Fibroblast of the aortic adventitia (primary cell): ENCODE measurements at regions not wholly inside any gene's neighbourhood (a gene's known extent, or its start where the extent isn't known, plus 50 kb on each side); places are given as distances from the start of the nearest gene placed in this dataset.

ENCODE experiments used
- DNase-seq: peaks from one replicate; pipeline ENCODE4 v3.0.0-alpha.2; 2010; ENCODE audit warnings: low read depth
- H3K4me3 ChIP-seq: 2 replicates; pipeline ENCODE4 v1.5.1; 2011; ENCODE audit warnings: low read depth, mild to moderate bottlenecking, control low read depth, low read length, moderate library complexity
- CTCF ChIP-seq: IDR thresholded peaks from 2 replicates; pipeline ENCODE4 v1.5.1; 2011; ENCODE audit warnings: mild to moderate bottlenecking, low read length, control low read depth, inconsistent platforms; ENCODE audit not compliant: insufficient read depth

- DNase-seq, result no peak
- TF ChIP-seq CTCF, result no peak
- no peak overlapping the region for H3K4me3 ChIP-seq
These were observed 126.8 kb upstream of the SLC35B3 start for GRCh38 chr6:8562125-8562524.

GRCh38 chr6:8558953-8559352 is 123.6 kb upstream of the SLC35B3 start:
- H3K4me3 ChIP-seq, result no peak overlapping the region
- DNase-seq, result no peak
- TF ChIP-seq CTCF, result no peak

GRCh38 chr6:8557014-8557748 is 121.8 kb upstream of the SLC35B3 start:
- DNase-seq, result no peak
- no peak for TF ChIP-seq CTCF
- no peak overlapping the region for H3K4me3 ChIP-seq

- H3K4me3 ChIP-seq, result no peak overlapping the region
- no peak for DNase-seq
- no peak for TF ChIP-seq CTCF
These were observed 121.1 kb upstream of the SLC35B3 start for GRCh38 chr6:8556370-8557013.

GRCh38 chr6:8551993-8552392 is 116.6 kb upstream of the SLC35B3 start:
- DNase-seq, result no peak
- no peak overlapping the region for H3K4me3 ChIP-seq
- TF ChIP-seq CTCF, result no peak

- no peak overlapping the region for H3K4me3 ChIP-seq
- DNase-seq, result no peak
- TF ChIP-seq CTCF, result no peak
These were observed 116.0 kb upstream of the SLC35B3 start for GRCh38 chr6:8551386-8551785.
